Stimulated activated naive B cell treated with anti-CD40 and anti-IgM and Interleukin-4, amounts not matched to agents 10 μg/mL and 1 μg/mL and 100 μg/mL, for 72 hours (primary cell): ENCODE measurements at regions not wholly inside any gene's neighbourhood (a gene's known extent, or its start where the extent isn't known, plus 50 kb on each side); places are given as distances from the start of the nearest gene placed in this dataset.
A peak's percentile ranks its signal among the peaks of the same experiment; 100 is the strongest.
"Not testable (repeated sequence)": the region's sequence is repeated elsewhere in the genome, so short reads cannot be mapped to it uniquely, and the experiment has no call there.

Experiments
- ATAC-seq, 2 donors: fragments of 150-1000 bp; cut with Tn5 transposase; replicated peaks; 2 replicates each; pipeline ENCODE4 v1.10.0; 2021; ENCODE audit warnings: moderate library complexity in 1 of 2
- DNase-seq: peaks from one replicate; pipeline ENCODE4 v3.0.0; 2021
- H3K27ac Mint-ChIP-seq: one replicate; pipeline ENCODE4 v1.8.0; 2022; ENCODE audit warnings: mild to moderate bottlenecking, mixed read lengths
- H3K27me3 Mint-ChIP-seq, 2 donors: one replicate each; pipeline ENCODE4 v1.8.0; 2022; ENCODE audit warnings: mixed read lengths in 2 of 2
- H3K36me3 Mint-ChIP-seq, 2 donors: one replicate each; pipeline ENCODE4 v1.8.0; 2022; ENCODE audit warnings: mixed read lengths in 2 of 2, mild to moderate bottlenecking in 1 of 2
- H3K4me1 Mint-ChIP-seq, 2 donors: one replicate each; pipeline ENCODE4 v1.8.0; 2022; ENCODE audit warnings: mixed read lengths in 2 of 2, mild to moderate bottlenecking in 1 of 2
- H3K4me3 Mint-ChIP-seq, 2 donors: one replicate each; pipeline ENCODE4 v1.8.0; 2022; ENCODE audit warnings: mild to moderate bottlenecking in 2 of 2, mixed read lengths in 2 of 2, moderate library complexity in 1 of 2
- H3K9me3 Mint-ChIP-seq, 2 donors: one replicate each; pipeline ENCODE4 v1.8.0; 2022; ENCODE audit warnings: mixed read lengths in 2 of 2, mild to moderate bottlenecking in 1 of 2

GRCh38 chr3:24678021-24678420 lies 183.4 kb upstream of the THRB start:
- Mint-ChIP-seq H3K4me1 (peaks cover 7 to 14% of the 10 kb centered on the region in 2 donors), H3K27me3 (no peaks in the 10 kb centered on the region), H3K27ac (no peak overlapping the region), H3K4me3 (peak overlapping the region in 1 of 2 donors; percentile 55), H3K36me3 (no peaks in the 10 kb centered on the region), H3K9me3 (peaks cover 0 to 2% of the 10 kb centered on the region in 2 donors)
- peak; percentile 29 to 42 for ATAC-seq
- DNase-seq: no peak

GRCh38 chr3:24678421-24678865 lies 183.8 kb upstream of the THRB start:
- peak overlapping the region in 1 of 2 donors; percentile 55 for H3K4me3 Mint-ChIP-seq

GRCh38 chr3:24679429-24679828 lies 184.8 kb upstream of the THRB start:
- H3K27ac Mint-ChIP-seq: no peak overlapping the region
- ATAC-seq (no peak), DNase-seq (no peak)
- H3K4me3 Mint-ChIP-seq: no peak overlapping the region
- H3K9me3 Mint-ChIP-seq: peaks cover 0 to 2% of the 10 kb centered on the region in 2 donors
- no peaks in the 10 kb centered on the region for H3K27me3 Mint-ChIP-seq
- H3K36me3 Mint-ChIP-seq: no peaks in the 10 kb centered on the region
- H3K4me1 Mint-ChIP-seq: peaks cover 7 to 14% of the 10 kb centered on the region in 2 donors

More at GRCh38 chr3:24678421-24678865, 183.8 kb upstream of the THRB start:
- Mint-ChIP-seq H3K27me3 (no peaks in the 10 kb centered on the region), H3K27ac (no peak overlapping the region), H3K36me3 (no peaks in the 10 kb centered on the region), H3K4me1 (peaks cover 7 to 14% of the 10 kb centered on the region in 2 donors), H3K9me3 (peaks cover 0 to 2% of the 10 kb centered on the region in 2 donors)
- no peak for DNase-seq
- ATAC-seq: peak; percentile 66 to 80

- Mint-ChIP-seq H3K27me3 (no peaks in the 10 kb centered on the region), H3K9me3 (peaks cover 0 to 2% of the 10 kb centered on the region in 2 donors), H3K4me3 (no peak overlapping the region), H3K27ac (no peak overlapping the region), H3K4me1 (peaks cover 7 to 14% of the 10 kb centered on the region in 2 donors), H3K36me3 (no peaks in the 10 kb centered on the region)
- peak; percentile 73 to 76 for ATAC-seq
- DNase-seq: peak; percentile 24
These were observed 185.7 kb upstream of the THRB start for GRCh38 chr3:24680214-24680967.

GRCh38 chr3:24682141-24682547 lies 187.5 kb upstream of the THRB start:
- Mint-ChIP-seq H3K9me3 (peaks cover 0 to 2% of the 10 kb centered on the region in 2 donors), H3K36me3 (no peaks in the 10 kb centered on the region), H3K27ac (no peak overlapping the region), H3K4me3 (no peak overlapping the region), H3K4me1 (peaks cover 9 to 23% of the 10 kb centered on the region in 2 donors), H3K27me3 (no peaks in the 10 kb centered on the region)
- ATAC-seq: no peak
- DNase-seq: no peak

- H3K9me3 Mint-ChIP-seq: peaks cover 0 to 2% of the 10 kb centered on the region in 2 donors
- ATAC-seq: no peak
- H3K27me3 Mint-ChIP-seq: peaks cover 1 to 4% of the 10 kb centered on the region in 2 donors
These were observed 188.4 kb upstream of the THRB start for GRCh38 chr3:24683090-24683489.

GRCh38 chr3:24683633-24684384 lies 189.2 kb upstream of the THRB start:
- H3K27ac Mint-ChIP-seq: no peak overlapping the region
- peaks cover 0 to 2% of the 10 kb centered on the region in 2 donors for H3K9me3 Mint-ChIP-seq
- peaks cover 5 to 7% of the 10 kb centered on the region in 2 donors for H3K27me3 Mint-ChIP-seq
- no peak for ATAC-seq
- no peak overlapping the region for H3K4me3 Mint-ChIP-seq
- no peaks in the 10 kb centered on the region for H3K36me3 Mint-ChIP-seq
- peaks cover 2 to 9% of the 10 kb centered on the region in 2 donors for H3K4me1 Mint-ChIP-seq
- no peak for DNase-seq

More at GRCh38 chr3:24683090-24683489, 188.4 kb upstream of the THRB start:
- H3K4me3 Mint-ChIP-seq: no peak overlapping the region
- no peaks in the 10 kb centered on the region for H3K36me3 Mint-ChIP-seq
- H3K27ac Mint-ChIP-seq: no peak overlapping the region
- peaks cover 9 to 16% of the 10 kb centered on the region in 2 donors for H3K4me1 Mint-ChIP-seq
- no peak for DNase-seq

GRCh38 chr3:24684506-24685023 lies 189.9 kb upstream of the THRB start:
- Mint-ChIP-seq H3K4me3 (no peak overlapping the region), H3K27ac (no peak overlapping the region), H3K4me1 (peaks cover 2 to 9% of the 10 kb centered on the region in 2 donors), H3K27me3 (peaks cover 5 to 7% of the 10 kb centered on the region in 2 donors), H3K36me3 (no peaks in the 10 kb centered on the region), H3K9me3 (peaks cover 0 to 2% of the 10 kb centered on the region in 2 donors)
- ATAC-seq: no peak
- no peak for DNase-seq

- no peak overlapping the region for H3K4me3 Mint-ChIP-seq
- H3K27ac Mint-ChIP-seq: no peak overlapping the region
- peaks cover 2 to 9% of the 10 kb centered on the region in 2 donors for H3K4me1 Mint-ChIP-seq
- no peaks in the 10 kb centered on the region for H3K9me3 Mint-ChIP-seq
- peaks cover 5 to 7% of the 10 kb centered on the region in 2 donors for H3K27me3 Mint-ChIP-seq
- H3K36me3 Mint-ChIP-seq: no peaks in the 10 kb centered on the region
- ATAC-seq (peak; percentile 80 to 84), DNase-seq (no peak)
These were observed 192.2 kb upstream of the THRB start for GRCh38 chr3:24686808-24687207.

GRCh38 chr3:24687671-24688070 lies 193.0 kb upstream of the THRB start:
- Mint-ChIP-seq H3K27me3 (peaks cover 5 to 7% of the 10 kb centered on the region in 2 donors), H3K4me1 (peaks cover 2 to 9% of the 10 kb centered on the region in 2 donors), H3K4me3 (no peak overlapping the region), H3K27ac (no peak overlapping the region), H3K9me3 (no peaks in the 10 kb centered on the region), H3K36me3 (no peaks in the 10 kb centered on the region)
- DNase-seq: no peak
- ATAC-seq: no peak

- Mint-ChIP-seq H3K27ac (no peak overlapping the region), H3K4me1 (peaks cover 2 to 9% of the 10 kb centered on the region in 2 donors), H3K27me3 (peaks cover 5 to 7% of the 10 kb centered on the region in 2 donors), H3K9me3 (no peaks in the 10 kb centered on the region), H3K4me3 (no peak overlapping the region), H3K36me3 (no peaks in the 10 kb centered on the region)
- ATAC-seq (no peak), DNase-seq (no peak)
These were observed 193.9 kb upstream of the THRB start for GRCh38 chr3:24688446-24689148.

- Mint-ChIP-seq H3K4me1 (peaks cover 2 to 9% of the 10 kb centered on the region in 2 donors), H3K36me3 (no peaks in the 10 kb centered on the region), H3K4me3 (no peak overlapping the region), H3K27me3 (peaks cover 5 to 7% of the 10 kb centered on the region in 2 donors), H3K27ac (no peak overlapping the region), H3K9me3 (no peaks in the 10 kb centered on the region)
- DNase-seq (no peak), ATAC-seq (no peak)
These were observed 194.7 kb upstream of the THRB start for GRCh38 chr3:24689353-24689752.

- Mint-ChIP-seq H3K4me1 (peaks cover 2 to 9% of the 10 kb centered on the region in 2 donors), H3K9me3 (no peaks in the 10 kb centered on the region)
These were observed 196.1 kb upstream of the THRB start for GRCh38 chr3:24690777-24691176.

GRCh38 chr3:24699078-24699477 lies 204.4 kb upstream of the THRB start:
- H3K27me3 Mint-ChIP-seq: peaks cover 4 to 12% of the 10 kb centered on the region in 2 donors
- ATAC-seq, H3K4me1 Mint-ChIP-seq, DNase-seq, H3K36me3 Mint-ChIP-seq, H3K9me3 Mint-ChIP-seq, H3K27ac Mint-ChIP-seq, H3K4me3 Mint-ChIP-seq: not testable (repeated sequence)

More at GRCh38 chr3:24690777-24691176, 196.1 kb upstream of the THRB start:
- DNase-seq: no peak
- H3K4me3 Mint-ChIP-seq: no peak overlapping the region
- no peaks in the 10 kb centered on the region for H3K36me3 Mint-ChIP-seq
- ATAC-seq: no peak
- H3K27ac Mint-ChIP-seq: no peak overlapping the region
- H3K27me3 Mint-ChIP-seq: peaks cover 5 to 7% of the 10 kb centered on the region in 2 donors
